Stimulated activated naive CD4-positive, alpha-beta T cell treated with Interleukin-2 at 50 U/mL for 16 hours (primary cell): ENCODE measurements at regions not wholly inside any gene's neighbourhood (a gene's known extent, or its start where the extent isn't known, plus 50 kb on each side); places are given as distances from the start of the nearest gene placed in this dataset.
"Not testable (repeated sequence)": the region's sequence is repeated elsewhere in the genome, so short reads cannot be mapped to it uniquely, and the experiment has no call there.

ENCODE experiments used
- DNase-seq: peaks from one replicate; lab custom pipeline; 2025; lab: John Stamatoyannopoulos, UW

- no peak for DNase-seq
These were observed 603.7 kb upstream of the ADARB2 start for GRCh38 chr10:2340831-2341647.

- DNase-seq, result no peak
These were observed 598.3 kb upstream of the ADARB2 start for GRCh38 chr10:2335626-2336025.

GRCh38 chr10:2334575-2334974, 597.2 kb upstream of the ADARB2 start:
- DNase-seq, result no peak

GRCh38 chr10:2329082-2329481, 591.8 kb upstream of the ADARB2 start:
- no peak for DNase-seq

- DNase-seq, result no peak
These were observed 589.1 kb upstream of the ADARB2 start for GRCh38 chr10:2326411-2326810.

GRCh38 chr10:2315045-2315485, 577.7 kb upstream of the ADARB2 start:
- not testable (repeated sequence) for DNase-seq

GRCh38 chr10:2306081-2306480, 568.8 kb upstream of the ADARB2 start:
- no peak for DNase-seq

GRCh38 chr10:2303169-2303568, 565.8 kb upstream of the ADARB2 start:
- no peak for DNase-seq

GRCh38 chr10:2301227-2301626, 563.9 kb upstream of the ADARB2 start:
- no peak for DNase-seq

- DNase-seq, result no peak
These were observed 562.9 kb upstream of the ADARB2 start for GRCh38 chr10:2300231-2300630.

GRCh38 chr10:2296179-2296891, 559.0 kb upstream of the ADARB2 start:
- no peak for DNase-seq

- no peak for DNase-seq
These were observed 557.4 kb upstream of the ADARB2 start for GRCh38 chr10:2294739-2295138.

GRCh38 chr10:2284071-2284470, 546.7 kb upstream of the ADARB2 start:
- DNase-seq, result no peak

- DNase-seq, result no peak
These were observed 544.9 kb upstream of the ADARB2 start for GRCh38 chr10:2282202-2282601.

- DNase-seq, result no peak
These were observed 543.5 kb upstream of the ADARB2 start for GRCh38 chr10:2280713-2281300.

GRCh38 chr10:2279711-2280110, 542.4 kb upstream of the ADARB2 start:
- DNase-seq, result no peak

GRCh38 chr10:2278363-2278762, 541.0 kb upstream of the ADARB2 start:
- DNase-seq, result no peak

GRCh38 chr10:2263561-2263960, 526.2 kb upstream of the ADARB2 start:
- DNase-seq, result no peak

GRCh38 chr10:2262878-2263277, 525.6 kb upstream of the ADARB2 start:
- DNase-seq, result no peak

GRCh38 chr10:2262333-2262732, 525.0 kb upstream of the ADARB2 start:
- DNase-seq, result no peak

GRCh38 chr10:2256241-2256640, 518.9 kb upstream of the ADARB2 start:
- DNase-seq, result no peak

- no peak for DNase-seq
These were observed 514.8 kb upstream of the ADARB2 start for GRCh38 chr10:2252096-2252495.

- DNase-seq, result no peak
These were observed 514.3 kb upstream of the ADARB2 start for GRCh38 chr10:2251631-2252030.
